ENCODE measurements at regions not wholly inside any gene's neighbourhood (a gene's known extent, or its start where the extent isn't known, plus 50 kb on each side); places are given as distances from the start of the nearest gene placed in this dataset.
"Not testable (repeated sequence)": the region's sequence is repeated elsewhere in the genome, so short reads cannot be mapped to it uniquely, and the experiment has no call there.

GRCh38 chr4:188661502-188661901, 522.3 kb downstream of the TRIML1 start:
- DNase-seq (ENCODE audit: low read depth) = no peak

GRCh38 chr4:188663369-188663768, 524.1 kb downstream of the TRIML1 start:
- no peak for DNase-seq (ENCODE audit: low read depth)

GRCh38 chr4:188665491-188666457, 526.5 kb downstream of the TRIML1 start:
- no peak for DNase-seq (ENCODE audit: low read depth)

- not testable (repeated sequence) for DNase-seq (ENCODE audit: low read depth)
These were observed 539.5 kb downstream of the TRIML1 start for GRCh38 chr4:188678691-188679090.

GRCh38 chr4:188680004-188680666, 540.9 kb downstream of the TRIML1 start:
- DNase-seq (ENCODE audit: low read depth) = no peak

GRCh38 chr4:188680667-188681063, 541.4 kb downstream of the TRIML1 start:
- no peak for DNase-seq (ENCODE audit: low read depth)

- no peak for DNase-seq (ENCODE audit: low read depth)
These were observed 543.1 kb downstream of the TRIML1 start for GRCh38 chr4:188682321-188682720.

- DNase-seq (ENCODE audit: low read depth) = no peak
These were observed 544.3 kb downstream of the TRIML1 start for GRCh38 chr4:188683571-188683970.

- DNase-seq (ENCODE audit: low read depth) = no peak
These were observed 549.7 kb downstream of the TRIML1 start for GRCh38 chr4:188688956-188689355.

GRCh38 chr4:188691811-188692210, 552.6 kb downstream of the TRIML1 start:
- no peak for DNase-seq (ENCODE audit: low read depth)

- no peak for DNase-seq (ENCODE audit: low read depth)
These were observed 556.0 kb downstream of the TRIML1 start for GRCh38 chr4:188695261-188695660.

- no peak for DNase-seq (ENCODE audit: low read depth)
These were observed 558.0 kb downstream of the TRIML1 start for GRCh38 chr4:188697243-188697642.

GRCh38 chr4:188701952-188702351, 562.7 kb downstream of the TRIML1 start:
- no peak for DNase-seq (ENCODE audit: low read depth)

GRCh38 chr4:188704288-188704687, 565.0 kb downstream of the TRIML1 start:
- no peak for DNase-seq (ENCODE audit: low read depth)

- no peak for DNase-seq (ENCODE audit: low read depth)
These were observed 567.8 kb downstream of the TRIML1 start for GRCh38 chr4:188707036-188707435.

- DNase-seq (ENCODE audit: low read depth) = no peak
These were observed 575.3 kb downstream of the TRIML1 start for GRCh38 chr4:188714501-188714900.

GRCh38 chr4:188714907-188715306, 575.7 kb downstream of the TRIML1 start:
- no peak for DNase-seq (ENCODE audit: low read depth)

- DNase-seq (ENCODE audit: low read depth) = no peak
These were observed 578.4 kb downstream of the TRIML1 start for GRCh38 chr4:188717661-188718060.

GRCh38 chr4:188719794-188720193, 580.6 kb downstream of the TRIML1 start:
- DNase-seq (ENCODE audit: low read depth) = no peak

GRCh38 chr4:188722911-188723310, 583.7 kb downstream of the TRIML1 start:
- DNase-seq (ENCODE audit: low read depth) = no peak

- DNase-seq (ENCODE audit: low read depth) = no peak
These were observed 588.5 kb downstream of the TRIML1 start for GRCh38 chr4:188727746-188728145.

- DNase-seq (ENCODE audit: low read depth) = no peak
These were observed 589.1 kb downstream of the TRIML1 start for GRCh38 chr4:188728359-188728758.

GRCh38 chr4:188732131-188732530, 592.9 kb downstream of the TRIML1 start:
- DNase-seq (ENCODE audit: low read depth) = no peak
